ENCODE measurements at regions not wholly inside any gene's neighbourhood (a gene's known extent, or its start where the extent isn't known, plus 50 kb on each side); places are given as distances from the start of the nearest gene placed in this dataset.
A peak's percentile ranks its signal among the peaks of the same experiment; 100 is the strongest.

DNA sequence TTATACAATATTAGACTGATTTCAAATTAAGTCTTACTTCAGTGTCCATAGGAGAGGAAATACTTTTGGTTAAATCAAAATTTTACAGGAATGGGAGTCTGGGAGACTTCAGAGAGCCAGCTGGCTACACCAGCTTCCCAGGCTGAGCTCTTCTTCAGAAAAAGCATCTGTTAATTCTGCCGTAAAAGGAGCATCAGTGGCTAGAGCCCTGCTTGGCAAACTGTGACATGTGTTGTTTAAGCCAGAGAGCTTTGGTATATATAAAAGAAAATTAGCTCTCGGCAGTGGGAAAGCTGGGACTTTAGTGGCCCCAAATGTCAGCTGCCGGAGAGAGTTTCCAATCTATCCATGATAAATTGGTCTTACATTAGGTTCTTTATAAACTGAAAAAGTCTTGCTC, 378.8 kb upstream of the TUSC1 start:
- H3K36me3 ChIP-seq (ENCODE audit: insufficient read depth, low read length) = no peaks in the 10 kb centered on the region
- no peak overlapping the region for H3K4me2 ChIP-seq (ENCODE audit: low read length)
- no peak for DNase-seq (ENCODE audit: low read depth)
- H4K20me1 ChIP-seq (ENCODE audit: insufficient read depth, low read length) = no peaks in the 10 kb centered on the region
- no peak overlapping the region for H3K9ac ChIP-seq (ENCODE audit: low read length)
- H3K4me3 Mint-ChIP-seq (ENCODE audit: unreplicated experiment) = no peak overlapping the region
- no peaks in the 10 kb centered on the region for H3K9me3 ChIP-seq (ENCODE audit: insufficient read depth, low read depth, low read length)
- H3K27me3 ChIP-seq (ENCODE audit: insufficient read depth, low read length) = no peaks in the 10 kb centered on the region
- H3K27ac ChIP-seq (ENCODE audit: low read depth, low read length) = no peak overlapping the region
- no peak overlapping the region for H3K4me3 ChIP-seq (ENCODE audit: insufficient read depth, low read depth, low read length)
- no peaks in the 10 kb centered on the region for H3K27me3 Mint-ChIP-seq (ENCODE audit: low read depth, unreplicated experiment)
- H3K79me2 ChIP-seq (ENCODE audit: insufficient read depth, low read length) = no peaks in the 10 kb centered on the region
- H3K4me1 Mint-ChIP-seq (ENCODE audit: low read depth, unreplicated experiment) = peaks cover 42% of the 10 kb centered on the region
- no peak overlapping the region for H3K27ac Mint-ChIP-seq (ENCODE audit: unreplicated experiment)
- H2AFZ ChIP-seq (ENCODE audit: low read depth, low read length) = no peak overlapping the region
- TF ChIP-seq, protein P1, sequence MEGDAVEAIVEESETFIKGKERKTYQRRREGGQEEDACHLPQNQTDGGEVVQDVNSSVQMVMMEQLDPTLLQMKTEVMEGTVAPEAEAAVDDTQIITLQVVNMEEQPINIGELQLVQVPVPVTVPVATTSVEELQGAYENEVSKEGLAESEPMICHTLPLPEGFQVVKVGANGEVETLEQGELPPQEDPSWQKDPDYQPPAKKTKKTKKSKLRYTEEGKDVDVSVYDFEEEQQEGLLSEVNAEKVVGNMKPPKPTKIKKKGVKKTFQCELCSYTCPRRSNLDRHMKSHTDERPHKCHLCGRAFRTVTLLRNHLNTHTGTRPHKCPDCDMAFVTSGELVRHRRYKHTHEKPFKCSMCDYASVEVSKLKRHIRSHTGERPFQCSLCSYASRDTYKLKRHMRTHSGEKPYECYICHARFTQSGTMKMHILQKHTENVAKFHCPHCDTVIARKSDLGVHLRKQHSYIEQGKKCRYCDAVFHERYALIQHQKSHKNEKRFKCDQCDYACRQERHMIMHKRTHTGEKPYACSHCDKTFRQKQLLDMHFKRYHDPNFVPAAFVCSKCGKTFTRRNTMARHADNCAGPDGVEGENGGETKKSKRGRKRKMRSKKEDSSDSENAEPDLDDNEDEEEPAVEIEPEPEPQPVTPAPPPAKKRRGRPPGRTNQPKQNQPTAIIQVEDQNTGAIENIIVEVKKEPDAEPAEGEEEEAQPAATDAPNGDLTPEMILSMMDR (IDR thresholded peaks at IDR 0.05; ENCODE audit: insufficient read depth, low read depth, low read length) = no peak
- TF ChIP-seq EZH2 (IDR thresholded peaks at IDR 0.05; ENCODE audit: insufficient read depth, low read length) = no peak
- FAIRE-seq = no peak
- no peaks in the 10 kb centered on the region for H3K9me3 Mint-ChIP-seq (ENCODE audit: unreplicated experiment)
- H3K4me1 ChIP-seq (ENCODE audit: insufficient read depth, low read length) = peaks cover 9% of the 10 kb centered on the region
- no peaks in the 10 kb centered on the region for H3K36me3 Mint-ChIP-seq (ENCODE audit: low read depth, unreplicated experiment)

DNA sequence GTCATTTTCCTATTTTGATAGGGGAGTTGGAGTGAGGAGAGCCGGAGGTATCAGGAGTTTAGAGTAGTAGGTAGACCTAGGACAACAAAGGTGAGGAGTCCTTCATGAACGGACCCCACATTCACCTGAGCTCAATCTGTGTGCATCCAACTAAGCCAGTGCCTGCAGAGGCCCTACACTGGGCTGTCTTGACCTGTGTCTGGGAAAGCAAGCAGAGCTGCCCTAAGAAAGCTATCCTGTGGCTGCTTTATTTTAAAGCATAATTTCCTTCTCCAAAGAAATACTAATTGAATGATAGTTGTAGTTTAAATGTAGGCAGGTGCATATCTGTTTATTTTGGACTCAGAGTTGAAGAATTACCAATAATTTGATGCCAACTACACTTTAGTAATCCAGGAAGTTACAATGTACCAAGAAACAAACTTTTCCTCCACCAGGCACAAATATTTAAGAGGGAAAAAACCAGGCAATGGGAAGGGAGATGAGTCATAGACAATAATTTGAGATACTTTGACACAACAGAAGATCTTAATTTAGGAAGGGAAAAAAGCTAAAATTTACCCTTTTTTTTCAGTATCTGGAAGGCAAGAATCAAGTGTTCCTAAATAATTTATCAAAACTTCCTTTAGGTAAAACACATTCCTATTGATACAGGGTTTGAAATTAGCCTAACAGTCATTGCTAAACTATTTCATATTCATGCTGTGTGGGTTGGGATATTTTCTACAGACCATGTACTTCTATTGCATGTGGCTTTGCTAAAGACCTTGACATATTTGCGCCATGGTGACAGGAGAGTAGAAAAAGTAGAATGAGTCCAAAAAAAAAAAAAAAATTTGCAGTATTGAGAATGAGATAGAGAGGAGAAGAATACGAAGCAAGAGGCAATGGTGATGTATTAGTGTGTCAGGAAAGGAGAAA, 376.6 kb upstream of the TUSC1 start:
- H3K4me3 ChIP-seq (ENCODE audit: insufficient read depth, low read depth, low read length) = no peak overlapping the region
- no peak overlapping the region for H3K9ac ChIP-seq (ENCODE audit: low read length)
- DNase-seq (ENCODE audit: low read depth) (peak; percentile 33), FAIRE-seq (peak; percentile 50)
- Mint-ChIP-seq H3K36me3 (ENCODE audit: low read depth, unreplicated experiment) (no peaks in the 10 kb centered on the region), H3K4me1 (ENCODE audit: low read depth, unreplicated experiment) (peaks cover 41% of the 10 kb centered on the region), H3K27ac (ENCODE audit: unreplicated experiment) (peak overlapping the region; percentile 91), H3K4me3 (ENCODE audit: unreplicated experiment) (no peak overlapping the region), H3K9me3 (ENCODE audit: unreplicated experiment) (no peaks in the 10 kb centered on the region), H3K27me3 (ENCODE audit: low read depth, unreplicated experiment) (no peaks in the 10 kb centered on the region)
- H3K79me2 ChIP-seq (ENCODE audit: insufficient read depth, low read length) = no peaks in the 10 kb centered on the region
- no peak overlapping the region for H2AFZ ChIP-seq (ENCODE audit: low read depth, low read length)
- peaks cover 9% of the 10 kb centered on the region for H3K4me1 ChIP-seq (ENCODE audit: insufficient read depth, low read length)
- no peak overlapping the region for H3K27ac ChIP-seq (ENCODE audit: low read depth, low read length)
- H3K4me2 ChIP-seq (ENCODE audit: low read length) = peak overlapping the region; percentile 12
- no peaks in the 10 kb centered on the region for H3K27me3 ChIP-seq (ENCODE audit: insufficient read depth, low read length)
- TF ChIP-seq EZH2 (IDR thresholded peaks at IDR 0.05; ENCODE audit: insufficient read depth, low read length) = no peak
- TF ChIP-seq, protein P1 (IDR thresholded peaks at IDR 0.05; ENCODE audit: insufficient read depth, low read depth, low read length) = no peak
- H3K36me3 ChIP-seq (ENCODE audit: insufficient read depth, low read length) = no peaks in the 10 kb centered on the region
- no peaks in the 10 kb centered on the region for H4K20me1 ChIP-seq (ENCODE audit: insufficient read depth, low read length)
- H3K9me3 ChIP-seq (ENCODE audit: insufficient read depth, low read depth, low read length) = no peaks in the 10 kb centered on the region

DNA sequence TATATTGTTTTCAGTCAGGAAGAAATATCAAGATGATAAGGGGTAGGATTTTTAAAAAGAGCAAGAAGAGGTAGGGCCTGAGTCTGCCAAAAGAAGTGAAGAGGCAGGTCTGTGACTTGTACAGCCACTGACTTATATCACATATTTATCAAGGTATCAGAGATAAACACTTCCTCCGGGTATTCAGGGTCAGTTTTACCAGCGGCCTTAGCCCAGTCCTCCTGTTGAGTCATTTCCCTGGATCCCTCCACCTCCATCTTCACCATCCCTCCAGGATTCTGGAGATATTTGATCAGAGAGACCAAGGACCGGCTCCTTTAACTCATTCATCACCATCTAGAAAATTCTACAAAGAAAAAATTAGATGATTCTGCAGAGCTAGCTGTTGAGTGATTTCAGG, 375.7 kb upstream of the TUSC1 start:
- Histone ChIP-seq H3K4me1 (ENCODE audit: insufficient read depth, low read length) (peaks cover 9% of the 10 kb centered on the region), H3K9me3 (ENCODE audit: insufficient read depth, low read depth, low read length) (no peaks in the 10 kb centered on the region), H3K36me3 (ENCODE audit: insufficient read depth, low read length) (no peaks in the 10 kb centered on the region), H4K20me1 (ENCODE audit: insufficient read depth, low read length) (no peaks in the 10 kb centered on the region), H2AFZ (ENCODE audit: low read depth, low read length) (no peak overlapping the region), H3K4me2 (ENCODE audit: low read length) (no peak overlapping the region), H3K9ac (ENCODE audit: low read length) (no peak overlapping the region), H3K27me3 (ENCODE audit: insufficient read depth, low read length) (no peaks in the 10 kb centered on the region), H3K79me2 (ENCODE audit: insufficient read depth, low read length) (no peaks in the 10 kb centered on the region), H3K4me3 (ENCODE audit: insufficient read depth, low read depth, low read length) (no peak overlapping the region), H3K27ac (ENCODE audit: low read depth, low read length) (no peak overlapping the region)
- DNase-seq (ENCODE audit: low read depth) = no peak
- FAIRE-seq = no peak
- peaks cover 41% of the 10 kb centered on the region for H3K4me1 Mint-ChIP-seq (ENCODE audit: low read depth, unreplicated experiment)
- no peaks in the 10 kb centered on the region for H3K36me3 Mint-ChIP-seq (ENCODE audit: low read depth, unreplicated experiment)
- no peak overlapping the region for H3K4me3 Mint-ChIP-seq (ENCODE audit: unreplicated experiment)
- H3K27me3 Mint-ChIP-seq (ENCODE audit: low read depth, unreplicated experiment) = no peaks in the 10 kb centered on the region
- H3K9me3 Mint-ChIP-seq (ENCODE audit: unreplicated experiment) = no peaks in the 10 kb centered on the region
- no peak for TF ChIP-seq EZH2 (IDR thresholded peaks at IDR 0.05; ENCODE audit: insufficient read depth, low read length)
- TF ChIP-seq, protein P1 (IDR thresholded peaks at IDR 0.05; ENCODE audit: insufficient read depth, low read depth, low read length) = no peak
- H3K27ac Mint-ChIP-seq (ENCODE audit: unreplicated experiment) = peak overlapping the region; percentile 91
